ENCODE measurements at regions not wholly inside any gene's neighbourhood (a gene's known extent, or its start where the extent isn't known, plus 50 kb on each side); places are given as distances from the start of the nearest gene placed in this dataset.

GRCh38 chr2:7882296-7882695, 799.6 kb upstream of the ID2 start:
- Histone ChIP-seq H2AFZ (ENCODE audit: low read length) (no peak overlapping the region), H3K36me3 (ENCODE audit: insufficient read depth, low read length) (no peaks in the 10 kb centered on the region), H3K4me3 (ENCODE audit: low read length, poor library complexity, severe bottlenecking) (no peak overlapping the region), H3K27me3 (ENCODE audit: insufficient read depth, low read length, poor library complexity, severe bottlenecking) (no peaks in the 10 kb centered on the region), H4K20me1 (ENCODE audit: insufficient read depth, low read length, poor library complexity, severe bottlenecking) (no peaks in the 10 kb centered on the region), H3K9me2 (replicated peaks; ENCODE audit: low read depth, low read length) (no peaks in the 10 kb centered on the region), H3K4me1 (ENCODE audit: insufficient read depth, low read length, poor library complexity, severe bottlenecking) (peaks cover 6% of the 10 kb centered on the region), H3F3A (ENCODE audit: low read depth) (no peaks in the 10 kb centered on the region), H3K4me2 (ENCODE audit: low read depth, low read length, poor library complexity, severe bottlenecking) (no peak overlapping the region), H3K79me2 (ENCODE audit: insufficient read depth, low read length) (no peaks in the 10 kb centered on the region), H3K9me3 (ENCODE audit: insufficient read depth, low read depth, low read length) (no peaks in the 10 kb centered on the region), H3K9ac (ENCODE audit: low read depth, low read length, poor library complexity, severe bottlenecking) (no peak overlapping the region)
- TF ChIP-seq CTCF (conservative IDR thresholded peaks at IDR 0.05; ENCODE audit: low read length) (0 out of 2 replicates have a peak, but pooled peaks have one; percentile 18), EZH2phosphoT487 (IDR thresholded peaks at IDR 0.05; ENCODE audit: borderline replicate concordance) (no peak)

- no peak overlapping the region for H3K4me3 ChIP-seq (ENCODE audit: low read length, poor library complexity, severe bottlenecking)
- H3K27me3 ChIP-seq (ENCODE audit: insufficient read depth, low read length, poor library complexity, severe bottlenecking) = no peaks in the 10 kb centered on the region
- H2AFZ ChIP-seq (ENCODE audit: low read length) = no peak overlapping the region
- H3F3A ChIP-seq (ENCODE audit: low read depth) = no peaks in the 10 kb centered on the region
- TF ChIP-seq CTCF (conservative IDR thresholded peaks at IDR 0.05; ENCODE audit: low read length) = no peak
- TF ChIP-seq EZH2phosphoT487 (IDR thresholded peaks at IDR 0.05; ENCODE audit: borderline replicate concordance) = no peak
- no peaks in the 10 kb centered on the region for H4K20me1 ChIP-seq (ENCODE audit: insufficient read depth, low read length, poor library complexity, severe bottlenecking)
- no peaks in the 10 kb centered on the region for H3K9me2 ChIP-seq (replicated peaks; ENCODE audit: low read depth, low read length)
- H3K4me2 ChIP-seq (ENCODE audit: low read depth, low read length, poor library complexity, severe bottlenecking) = no peak overlapping the region
- H3K9me3 ChIP-seq (ENCODE audit: insufficient read depth, low read depth, low read length) = no peaks in the 10 kb centered on the region
- no peaks in the 10 kb centered on the region for H3K79me2 ChIP-seq (ENCODE audit: insufficient read depth, low read length)
- H3K9ac ChIP-seq (ENCODE audit: low read depth, low read length, poor library complexity, severe bottlenecking) = no peak overlapping the region
- peaks cover 26% of the 10 kb centered on the region for H3K4me1 ChIP-seq (ENCODE audit: insufficient read depth, low read length, poor library complexity, severe bottlenecking)
- no peaks in the 10 kb centered on the region for H3K36me3 ChIP-seq (ENCODE audit: insufficient read depth, low read length)
These were observed 797.5 kb upstream of the ID2 start for GRCh38 chr2:7884338-7884737.

GRCh38 chr2:7886666-7887065, 795.2 kb upstream of the ID2 start:
- Histone ChIP-seq H3K36me3 (ENCODE audit: insufficient read depth, low read length) (no peaks in the 10 kb centered on the region), H3K9ac (ENCODE audit: low read depth, low read length, poor library complexity, severe bottlenecking) (no peak overlapping the region), H3K4me2 (ENCODE audit: low read depth, low read length, poor library complexity, severe bottlenecking) (no peak overlapping the region), H3K9me2 (replicated peaks; ENCODE audit: low read depth, low read length) (no peaks in the 10 kb centered on the region), H3F3A (ENCODE audit: low read depth) (no peaks in the 10 kb centered on the region), H4K20me1 (ENCODE audit: insufficient read depth, low read length, poor library complexity, severe bottlenecking) (no peaks in the 10 kb centered on the region), H2AFZ (ENCODE audit: low read length) (no peak overlapping the region), H3K79me2 (ENCODE audit: insufficient read depth, low read length) (no peaks in the 10 kb centered on the region), H3K27me3 (ENCODE audit: insufficient read depth, low read length, poor library complexity, severe bottlenecking) (no peaks in the 10 kb centered on the region), H3K4me3 (ENCODE audit: low read length, poor library complexity, severe bottlenecking) (no peak overlapping the region), H3K9me3 (ENCODE audit: insufficient read depth, low read depth, low read length) (no peaks in the 10 kb centered on the region), H3K4me1 (ENCODE audit: insufficient read depth, low read length, poor library complexity, severe bottlenecking) (peaks cover 29% of the 10 kb centered on the region)
- TF ChIP-seq EZH2phosphoT487 (IDR thresholded peaks at IDR 0.05; ENCODE audit: borderline replicate concordance) = no peak

- no peaks in the 10 kb centered on the region for H3F3A ChIP-seq (ENCODE audit: low read depth)
- no peaks in the 10 kb centered on the region for H3K27me3 ChIP-seq (ENCODE audit: insufficient read depth, low read length, poor library complexity, severe bottlenecking)
- peak overlapping the region; percentile 33 for H3K4me2 ChIP-seq (ENCODE audit: low read depth, low read length, poor library complexity, severe bottlenecking)
- no peaks in the 10 kb centered on the region; the same call in 1 of the 2 replicates for H3K9me3 ChIP-seq (ENCODE audit: insufficient read depth, low read depth, low read length)
- TF ChIP-seq EZH2phosphoT487 (IDR thresholded peaks at IDR 0.05; ENCODE audit: borderline replicate concordance) (no peak), CTCF (conservative IDR thresholded peaks at IDR 0.05; ENCODE audit: low read length) (no peak)
- no peaks in the 10 kb centered on the region for H3K9me2 ChIP-seq (replicated peaks; ENCODE audit: low read depth, low read length)
- no peaks in the 10 kb centered on the region for H3K36me3 ChIP-seq (ENCODE audit: insufficient read depth, low read length)
- no peaks in the 10 kb centered on the region for H3K79me2 ChIP-seq (ENCODE audit: insufficient read depth, low read length)
- no peaks in the 10 kb centered on the region for H4K20me1 ChIP-seq (ENCODE audit: insufficient read depth, low read length, poor library complexity, severe bottlenecking)
- H2AFZ ChIP-seq (ENCODE audit: low read length) = no peak overlapping the region
- peaks cover 29% of the 10 kb centered on the region for H3K4me1 ChIP-seq (ENCODE audit: insufficient read depth, low read length, poor library complexity, severe bottlenecking)
- H3K4me3 ChIP-seq (ENCODE audit: low read length, poor library complexity, severe bottlenecking) = no peak overlapping the region
- no peak overlapping the region for H3K9ac ChIP-seq (ENCODE audit: low read depth, low read length, poor library complexity, severe bottlenecking)
These were observed 794.4 kb upstream of the ID2 start for GRCh38 chr2:7887441-7887840.

Measured in Loucy (cell line).